Ovary (tissue), 3 donors: ENCODE measurements at regions not wholly inside any gene's neighbourhood (a gene's known extent, or its start where the extent isn't known, plus 50 kb on each side); places are given as distances from the start of the nearest gene placed in this dataset.

Experiments
- EP300 ChIP-seq: sonication (generic); formaldehyde crosslinking; IDR thresholded peaks from one replicate; pipeline ENCODE4 v1.6.1; 2017; ENCODE audit warnings: antibody characterized with exemption
- TF ChIP-seq, protein P1 (sequence below), 3 donors: fragments of 450-650 bp in 2 of 3; fragments of 200-600 bp in 1 of 3; IDR thresholded peaks; one replicate each; pipeline versions ENCODE4 v1.5.1 to v1.8.0; 2016 to 2022; ENCODE audit warnings: antibody characterized with exemption in 3 of 3, mild to moderate bottlenecking in 1 of 3
- donor health status: DM: no; HTN: no; CAD: no.

GRCh38 chr6:160859822-160860221 is 131.7 kb upstream of the MAP3K4 start:
- TF ChIP-seq EP300, result no peak
- TF ChIP-seq, protein P1, sequence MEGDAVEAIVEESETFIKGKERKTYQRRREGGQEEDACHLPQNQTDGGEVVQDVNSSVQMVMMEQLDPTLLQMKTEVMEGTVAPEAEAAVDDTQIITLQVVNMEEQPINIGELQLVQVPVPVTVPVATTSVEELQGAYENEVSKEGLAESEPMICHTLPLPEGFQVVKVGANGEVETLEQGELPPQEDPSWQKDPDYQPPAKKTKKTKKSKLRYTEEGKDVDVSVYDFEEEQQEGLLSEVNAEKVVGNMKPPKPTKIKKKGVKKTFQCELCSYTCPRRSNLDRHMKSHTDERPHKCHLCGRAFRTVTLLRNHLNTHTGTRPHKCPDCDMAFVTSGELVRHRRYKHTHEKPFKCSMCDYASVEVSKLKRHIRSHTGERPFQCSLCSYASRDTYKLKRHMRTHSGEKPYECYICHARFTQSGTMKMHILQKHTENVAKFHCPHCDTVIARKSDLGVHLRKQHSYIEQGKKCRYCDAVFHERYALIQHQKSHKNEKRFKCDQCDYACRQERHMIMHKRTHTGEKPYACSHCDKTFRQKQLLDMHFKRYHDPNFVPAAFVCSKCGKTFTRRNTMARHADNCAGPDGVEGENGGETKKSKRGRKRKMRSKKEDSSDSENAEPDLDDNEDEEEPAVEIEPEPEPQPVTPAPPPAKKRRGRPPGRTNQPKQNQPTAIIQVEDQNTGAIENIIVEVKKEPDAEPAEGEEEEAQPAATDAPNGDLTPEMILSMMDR (IDR thresholded peaks at IDR 0.05), result no peak
